K562 (cell line): ENCODE measurements at regions not wholly inside any gene's neighbourhood (a gene's known extent, or its start where the extent isn't known, plus 50 kb on each side); places are given as distances from the start of the nearest gene placed in this dataset.

Experiments
- ARID1B ChIP-seq: fragments of 450-650 bp; IDR thresholded peaks from 2 replicates; pipeline ENCODE4 v1.6.1; 2016; ENCODE audit warnings: antibody characterized with exemption, mild to moderate bottlenecking, inconsistent platforms
- BDP1 ChIP-seq: IDR thresholded peaks from 3 replicates; pipeline ENCODE4 v1.6.1; 2011; ENCODE audit not compliant: insufficient read length, insufficient read depth
- GABPA ChIP-seq: fragments of 200-800 bp; sonication (Bioruptor generic); conservative IDR thresholded peaks from 2 replicates; pipeline ENCODE4 v1.6.1; 2016; ENCODE audit warnings: low read depth, missing genetic modification characterization, missing compliant biosample characterization
- HCFC1 ChIP-seq: IDR thresholded peaks from 2 replicates; pipeline ENCODE4 v1.6.1; 2012; ENCODE audit warnings: low read depth, low read length, improper control_type of control experiment
- RBM25 ChIP-seq: fragments of 200-400 bp; formaldehyde crosslinking; IDR thresholded peaks from 2 replicates; pipeline ENCODE4 v1.6.1; 2018; ENCODE audit warnings: low read length, low read depth, moderate library complexity; ENCODE audit not compliant: severe bottlenecking
- YY1 ChIP-seq, 3 experiments: IDR thresholded peaks; 2 replicates each; pipeline ENCODE4 v1.6.1; 2011; ENCODE audit warnings: low read length in 2 of 3, mild to moderate bottlenecking in 2 of 3, moderate library complexity in 2 of 3, borderline replicate concordance in 1 of 3, control low read depth in 1 of 3, low read depth in 1 of 3; ENCODE audit not compliant: insufficient read depth in 3 of 3, insufficient replicate concordance in 2 of 3, control insufficient read depth in 1 of 3, insufficient read length in 1 of 3; ENCODE audit errors: extremely low read depth in 1 of 3

DNA sequence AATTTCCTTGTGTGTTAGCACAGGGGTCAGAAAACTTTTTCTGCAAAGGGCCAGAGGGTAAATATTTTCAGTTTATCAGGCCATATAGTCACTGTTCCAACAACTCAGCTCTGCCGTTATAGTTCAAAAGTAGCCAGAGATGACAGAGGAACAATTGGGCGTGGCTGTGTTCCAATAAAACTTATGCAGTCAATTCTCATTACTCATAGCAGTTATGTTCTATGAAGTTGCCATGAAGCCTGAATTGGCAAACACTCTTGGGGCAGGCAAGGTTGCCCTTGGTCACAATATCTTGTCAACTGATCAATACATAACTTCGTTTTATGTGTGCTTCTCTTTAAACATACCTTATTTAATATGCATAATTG is 304.2 kb downstream of the TFAP2C start:
- TF ChIP-seq HCFC1 = no peak
- no peak for TF ChIP-seq ARID1B
- no peak for TF ChIP-seq GABPA (tag)
- no peak for TF ChIP-seq YY1 (IDR thresholded peaks at IDR 0.05; ENCODE audit: borderline replicate concordance in 1 of 3, control insufficient read depth in 1 of 3, extremely low read depth in 1 of 3, insufficient read depth in 3 of 3, insufficient read length in 1 of 3, insufficient replicate concordance in 2 of 3, low read depth in 1 of 3, low read length in 2 of 3)
- no peak for TF ChIP-seq RBM25
- no peak for TF ChIP-seq BDP1
